Endothelial cell of umbilical vein (primary cell): ENCODE measurements at regions not wholly inside any gene's neighbourhood (a gene's known extent, or its start where the extent isn't known, plus 50 kb on each side); places are given as distances from the start of the nearest gene placed in this dataset.

Source experiments
- BruUV-seq: library from RNA; stranded (reverse); fragments of 400-500 nt; replicated peaks from 2 replicates; lab custom pipeline; 2021; lab: Mats Ljungman, UMichigan
- CTCF ChIA-PET: fragments of 300-600, 350-600 bp; sonication (Branson Sonifier 250); formaldehyde crosslinking; loops from one replicate; lab custom pipeline; 2021; ENCODE audit warnings: antibody characterized with exemption, inconsistent platforms; lab: Charles Lee
- POLR2A ChIA-PET: fragments of 300-600, 350-600 bp; sonication (Branson Sonifier 250); formaldehyde crosslinking; loops from one replicate; lab custom pipeline; 2021; ENCODE audit warnings: antibody characterized with exemption, inconsistent platforms; lab: Charles Lee
- DNase-seq: peaks from one replicate; pipeline ENCODE4 v3.0.0-alpha.2; 2011; ENCODE audit warnings: low read depth, low spot score
- FAIRE-seq: peaks from 2 replicates; lab custom pipeline; 2011; peaks lifted over from hg19 to GRCh38; lab: Jason Lieb, UNC
- H2AFZ ChIP-seq: 2 replicates; pipeline ENCODE4 v1.6.0; 2012; ENCODE audit warnings: low read depth, low read length, control low read depth, inconsistent platforms
- H3K27ac ChIP-seq: 2 replicates; pipeline ENCODE4 v1.5.1; 2011; ENCODE audit warnings: low read depth, mild to moderate bottlenecking, control low read depth, low read length, moderate library complexity; ENCODE audit not compliant: insufficient read depth
- H3K27me3 ChIP-seq, 2 experiments: 2 replicates each; pipeline versions ENCODE4 v1.6.0 to v1.6.1; 2011; ENCODE audit warnings: low read length in 2 of 2, mixed read lengths in 1 of 2; ENCODE audit not compliant: control insufficient read depth in 2 of 2, insufficient read depth in 2 of 2
- H3K36me3 ChIP-seq, 2 experiments: 2 replicates in 1 of 2; 3 replicates in 1 of 2; pipeline ENCODE4 v1.5.1; 2011; ENCODE audit warnings: low read length in 2 of 2, mild to moderate bottlenecking in 1 of 2, moderate library complexity in 1 of 2; ENCODE audit not compliant: control insufficient read depth in 2 of 2, insufficient read depth in 2 of 2; ENCODE audit errors: extremely low read depth in 1 of 2
- H3K4me1 ChIP-seq: 3 replicates; pipeline ENCODE4 v1.5.1; 2011; ENCODE audit warnings: mild to moderate bottlenecking, low read length; ENCODE audit not compliant: control insufficient read depth, insufficient read depth; ENCODE audit errors: extremely low read depth
- H3K4me2 ChIP-seq: 2 replicates; pipeline ENCODE4 v1.6.1; 2011; ENCODE audit warnings: low read length, control low read depth, mixed read lengths; ENCODE audit not compliant: insufficient read depth
- H3K4me3 ChIP-seq, 3 experiments: fragments of 200-600 bp in 1 of 3; sonication (generic), shearing (Covaris generic) in 1 of 3; replicated peaks in 1 of 3; 2 replicates each; pipeline ENCODE4 v1.5.1; 2011 to 2016; ENCODE audit warnings: control low read depth in 3 of 3, low read length in 3 of 3, mild to moderate bottlenecking in 2 of 3, inconsistent platforms in 1 of 3, low read depth in 1 of 3, moderate library complexity in 1 of 3; ENCODE audit not compliant: insufficient read depth in 1 of 3
- H3K79me2 ChIP-seq: 2 replicates; pipeline ENCODE4 v1.6.0; 2012; ENCODE audit warnings: low read length, inconsistent platforms; ENCODE audit not compliant: control insufficient read depth, insufficient read depth
- H3K9ac ChIP-seq: replicated peaks from 2 replicates; pipeline ENCODE3; 2011; ENCODE audit warnings: low read length, control low read depth; ENCODE audit not compliant: insufficient read depth; ENCODE audit errors: extremely low read depth
- H3K9me1 ChIP-seq: replicated peaks from 3 replicates; pipeline ENCODE4 v1.6.0; 2011; ENCODE audit warnings: mild to moderate bottlenecking, low read length; ENCODE audit not compliant: control insufficient read depth, insufficient read depth; ENCODE audit errors: extremely low read depth
- H3K9me3 ChIP-seq: replicated peaks from 2 replicates; pipeline ENCODE4 v1.5.1; 2012; ENCODE audit warnings: low read length, inconsistent platforms; ENCODE audit not compliant: control insufficient read depth, insufficient read depth
- H4K20me1 ChIP-seq: replicated peaks from 2 replicates; pipeline ENCODE3; 2011; ENCODE audit warnings: mild to moderate bottlenecking, low read length; ENCODE audit not compliant: control insufficient read depth, insufficient read depth; ENCODE audit errors: extremely low read depth
- EZH2 ChIP-seq: IDR thresholded peaks from 2 replicates; pipeline ENCODE4 v1.6.1; 2012; ENCODE audit warnings: borderline replicate concordance, low read depth, mild to moderate bottlenecking, moderate library complexity, low read length, inconsistent platforms; ENCODE audit not compliant: severe bottlenecking
- FOS ChIP-seq: IDR thresholded peaks from 2 replicates; pipeline ENCODE4 v1.6.1; 2011; ENCODE audit warnings: mild to moderate bottlenecking, low read length, moderate library complexity, borderline replicate concordance; ENCODE audit not compliant: insufficient read depth
- GATA2 ChIP-seq: IDR thresholded peaks from 2 replicates; pipeline ENCODE4 v1.7.0; 2011; ENCODE audit warnings: low read depth, mild to moderate bottlenecking, moderate library complexity, mixed read lengths, low read length; ENCODE audit not compliant: insufficient read length, insufficient read depth
- JUN ChIP-seq: IDR thresholded peaks from 2 replicates; pipeline ENCODE4 v1.6.1; 2011; ENCODE audit warnings: borderline replicate concordance, low read depth; ENCODE audit not compliant: insufficient read length, insufficient read depth
- MYC ChIP-seq: IDR thresholded peaks from one replicate; pipeline ENCODE4 v1.6.1; 2011; ENCODE audit warnings: mild to moderate bottlenecking, low read depth, low read length
- POLR2A ChIP-seq: IDR thresholded peaks from 2 replicates; pipeline ENCODE4 v1.6.1; 2012; ENCODE audit warnings: low read depth, mild to moderate bottlenecking, control low read depth, low read length
- POLR2AphosphoS5 ChIP-seq: IDR thresholded peaks from 2 replicates; pipeline ENCODE4 v1.6.1; 2012; ENCODE audit warnings: low read depth, mild to moderate bottlenecking, control low read depth, low read length, moderate library complexity; ENCODE audit not compliant: insufficient read depth
- dilution Hi-C: fragments of 300-500 bp; cut with MboI; formaldehyde crosslinking; loops from one replicate; pipeline ENCODE4 v1.15.0; 2019; ENCODE audit warnings: low sequenced_read_pairs; ENCODE audit not compliant: extremely low pct_ligation_motif_present
- intact Hi-C: fragments of 100-400 bp; cut with micrococcal nuclease; formaldehyde crosslinking; loops from one replicate; pipeline ENCODE4 v1.10.0; 2022
- TF ChIP-seq, protein P1 (sequence below), 2 donors: IDR thresholded peaks; 1 replicate in 1 of 2; 2 replicates in 1 of 2; pipeline ENCODE4 v1.5.1; 2011; ENCODE audit warnings: low read length in 2 of 2, mild to moderate bottlenecking in 2 of 2, moderate library complexity in 2 of 2, control low read depth in 1 of 2, inconsistent platforms in 1 of 2, low read depth in 1 of 2; ENCODE audit not compliant: insufficient read depth in 1 of 2; ENCODE audit errors: extremely low read depth in 1 of 2
- TF ChIP-seq, protein P2 (sequence below): IDR thresholded peaks from 2 replicates; pipeline ENCODE4 v1.6.1; 2011; ENCODE audit not compliant: insufficient read depth, insufficient read length

DNA sequence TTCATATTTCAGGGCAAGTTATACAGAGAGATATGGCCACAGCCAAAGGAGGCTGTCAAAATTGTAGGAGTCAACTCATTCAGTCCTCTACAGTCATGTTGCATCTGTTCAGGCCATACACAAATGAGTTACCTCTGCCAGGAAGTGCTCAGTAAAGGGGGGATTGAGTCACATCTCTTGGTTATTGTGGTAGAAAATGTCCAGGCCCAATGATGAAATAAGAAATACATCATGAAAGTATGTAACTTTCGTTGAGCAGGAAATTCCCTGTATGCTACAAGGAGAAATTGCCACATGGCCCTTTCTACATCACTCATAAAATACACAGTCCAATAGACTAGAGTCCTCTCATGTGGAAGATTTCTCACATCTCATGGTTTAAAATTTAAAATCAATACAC, 103.9 kb upstream of the COL3A1 start:
- H3K4me1 ChIP-seq = no peaks in the 10 kb centered on the region
- H3K27ac ChIP-seq = no peak overlapping the region
- H3K27me3 ChIP-seq = no peaks in the 10 kb centered on the region
- H2AFZ ChIP-seq = no peak overlapping the region
- no peaks in the 10 kb centered on the region for H3K9me3 ChIP-seq
- no peaks in the 10 kb centered on the region for H3K36me3 ChIP-seq
- no peaks in the 10 kb centered on the region for H3K79me2 ChIP-seq
- no TSS peak for BruUV-seq
- FAIRE-seq (no peak), DNase-seq (no peak)
- no peaks in the 10 kb centered on the region for H3K9me1 ChIP-seq
- CTCF ChIA-PET = interaction anchor here (0.9 to 1.2 kb wide), 2 partner anchors 36 to 358 kb away, joined by 3 read pairs; no protein-coding TSS in a partner anchor
- H3K4me2 ChIP-seq = no peak overlapping the region
- H3K4me3 ChIP-seq = no peak overlapping the region
- TF ChIP-seq EZH2 (no peak), POLR2A (no peak), MYC (no peak), POLR2AphosphoS5 (no peak), GATA2 (no peak), JUN (no peak), FOS (no peak)
- TF ChIP-seq, protein P1, sequence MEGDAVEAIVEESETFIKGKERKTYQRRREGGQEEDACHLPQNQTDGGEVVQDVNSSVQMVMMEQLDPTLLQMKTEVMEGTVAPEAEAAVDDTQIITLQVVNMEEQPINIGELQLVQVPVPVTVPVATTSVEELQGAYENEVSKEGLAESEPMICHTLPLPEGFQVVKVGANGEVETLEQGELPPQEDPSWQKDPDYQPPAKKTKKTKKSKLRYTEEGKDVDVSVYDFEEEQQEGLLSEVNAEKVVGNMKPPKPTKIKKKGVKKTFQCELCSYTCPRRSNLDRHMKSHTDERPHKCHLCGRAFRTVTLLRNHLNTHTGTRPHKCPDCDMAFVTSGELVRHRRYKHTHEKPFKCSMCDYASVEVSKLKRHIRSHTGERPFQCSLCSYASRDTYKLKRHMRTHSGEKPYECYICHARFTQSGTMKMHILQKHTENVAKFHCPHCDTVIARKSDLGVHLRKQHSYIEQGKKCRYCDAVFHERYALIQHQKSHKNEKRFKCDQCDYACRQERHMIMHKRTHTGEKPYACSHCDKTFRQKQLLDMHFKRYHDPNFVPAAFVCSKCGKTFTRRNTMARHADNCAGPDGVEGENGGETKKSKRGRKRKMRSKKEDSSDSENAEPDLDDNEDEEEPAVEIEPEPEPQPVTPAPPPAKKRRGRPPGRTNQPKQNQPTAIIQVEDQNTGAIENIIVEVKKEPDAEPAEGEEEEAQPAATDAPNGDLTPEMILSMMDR (IDR thresholded peaks at IDR 0.05; ENCODE audit: extremely low read depth in 1 of 2, insufficient read depth in 1 of 2, low read depth in 1 of 2, low read length in 2 of 2) = no peak
- TF ChIP-seq, protein P2, sequence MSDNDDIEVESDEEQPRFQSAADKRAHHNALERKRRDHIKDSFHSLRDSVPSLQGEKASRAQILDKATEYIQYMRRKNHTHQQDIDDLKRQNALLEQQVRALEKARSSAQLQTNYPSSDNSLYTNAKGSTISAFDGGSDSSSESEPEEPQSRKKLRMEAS = no peak
- H4K20me1 ChIP-seq = no peaks in the 10 kb centered on the region
- POLR2A ChIA-PET = no interaction called here
- dilution Hi-C loops (no loop called here), intact Hi-C loops (no loop called here)
- no peak overlapping the region for H3K9ac ChIP-seq
